ENCODE measurements at regions not wholly inside any gene's neighbourhood (a gene's known extent, or its start where the extent isn't known, plus 50 kb on each side); places are given as distances from the start of the nearest gene placed in this dataset.
A peak's percentile ranks its signal among the peaks of the same experiment; 100 is the strongest.

DNA sequence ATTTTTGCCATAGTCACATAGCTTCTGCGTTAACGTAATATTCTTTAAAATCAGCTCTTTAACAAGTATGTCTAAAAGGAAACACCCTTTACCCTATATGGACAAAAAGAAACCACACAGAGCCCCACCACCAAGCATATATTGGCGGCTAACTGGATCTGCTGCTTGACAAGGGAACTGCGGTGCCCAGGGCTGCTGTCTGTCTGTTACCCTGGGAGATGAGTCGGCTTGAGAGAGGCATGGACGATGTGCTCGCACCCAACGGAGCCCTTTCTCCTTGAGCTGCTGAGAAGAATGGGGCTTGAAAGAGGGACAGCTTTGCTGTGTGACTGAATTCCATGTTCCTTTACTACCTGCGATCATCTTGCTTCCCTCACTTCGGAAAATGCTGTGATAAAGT, 158.6 kb upstream of the SHB start:
- DNase-seq (ENCODE audit: low spot score) = no peak

GRCh38 chr9:38227061-38227540, 158.1 kb upstream of the SHB start:
- peak; percentile 50 for DNase-seq (ENCODE audit: low spot score)

DNA sequence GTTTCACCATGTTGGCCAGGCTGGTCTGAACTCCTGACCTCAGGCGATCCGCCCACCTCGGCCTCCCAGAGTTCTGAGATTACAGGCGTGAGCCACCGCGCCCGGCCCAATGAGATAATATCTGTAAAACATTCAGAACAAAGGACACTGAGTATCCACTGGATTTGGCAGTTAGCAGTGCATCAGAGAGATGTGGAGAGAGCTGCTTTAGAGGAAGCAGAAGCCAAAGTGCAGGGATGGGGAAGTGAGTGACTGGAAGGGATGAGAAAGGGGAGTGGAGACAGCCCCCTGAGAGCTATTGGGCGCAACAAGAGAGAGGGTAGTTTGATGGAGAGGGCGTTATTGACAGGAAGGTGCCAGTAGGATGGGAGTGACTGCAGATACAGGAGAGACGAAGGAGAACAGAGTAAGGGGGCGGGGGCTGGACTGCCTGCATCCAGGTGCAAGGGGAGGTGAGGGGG, 157.5 kb upstream of the SHB start:
- DNase-seq (ENCODE audit: low spot score) = no peak

DNA sequence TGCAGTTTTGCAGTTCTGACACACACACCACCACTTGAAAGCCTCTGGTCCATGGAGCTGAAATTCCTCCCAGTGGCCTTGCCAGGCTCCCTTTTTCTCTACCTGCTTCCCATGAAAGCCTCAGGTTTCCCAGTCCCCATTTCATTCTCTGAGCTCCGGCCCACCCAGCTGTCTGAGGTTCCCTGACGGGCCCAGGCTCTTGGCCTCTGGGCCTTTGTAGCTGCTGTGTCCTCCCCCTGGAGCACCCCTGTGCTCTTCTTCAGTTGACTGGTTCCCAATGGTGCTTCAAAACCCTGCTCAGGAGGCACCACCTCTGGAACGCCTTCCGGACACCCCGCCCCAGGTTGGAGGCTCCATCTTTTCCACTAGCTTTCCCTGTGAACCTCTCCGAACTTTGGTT, 155.9 kb upstream of the SHB start:
- no peak for DNase-seq (ENCODE audit: low spot score)

DNA sequence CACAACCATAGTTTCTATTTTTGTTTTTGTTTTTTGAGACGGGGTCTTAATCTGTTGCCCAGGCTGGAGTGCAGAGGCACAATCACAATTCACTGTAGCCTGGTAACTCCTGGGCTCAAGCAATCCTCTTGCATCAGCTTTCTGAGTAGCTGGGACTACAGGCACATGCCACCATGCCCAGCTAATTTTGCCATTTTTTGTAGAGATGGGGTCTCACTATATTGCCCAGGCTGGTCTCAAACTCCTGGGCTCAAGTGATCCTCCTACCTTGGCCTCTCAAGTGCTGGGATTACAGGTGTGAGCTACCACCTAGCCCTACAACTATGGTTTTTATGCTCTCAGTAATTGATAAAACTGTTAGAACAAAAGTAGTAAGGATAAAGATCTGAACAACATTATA, 147.5 kb upstream of the SHB start:
- DNase-seq (ENCODE audit: low spot score) = no peak

- DNase-seq (ENCODE audit: low spot score) = no peak
These were observed 146.4 kb upstream of the SHB start for GRCh38 chr9:38215465-38215864.

- no peak for DNase-seq (ENCODE audit: low spot score)
These were observed 145.4 kb upstream of the SHB start for GRCh38 chr9:38214432-38214831.

- DNase-seq (ENCODE audit: low spot score) = no peak
These were observed 144.7 kb upstream of the SHB start for GRCh38 chr9:38213631-38214299.

- no peak for DNase-seq (ENCODE audit: low spot score)
These were observed 143.0 kb upstream of the SHB start for GRCh38 chr9:38212016-38212415.

- DNase-seq (ENCODE audit: low spot score) = no peak
These were observed 142.0 kb upstream of the SHB start for GRCh38 chr9:38211002-38211401.

- DNase-seq (ENCODE audit: low spot score) = no peak
These were observed 139.3 kb upstream of the SHB start for GRCh38 chr9:38208206-38208901.

GRCh38 chr9:38207247-38207778, 138.3 kb upstream of the SHB start:
- no peak for DNase-seq (ENCODE audit: low spot score)

DNA sequence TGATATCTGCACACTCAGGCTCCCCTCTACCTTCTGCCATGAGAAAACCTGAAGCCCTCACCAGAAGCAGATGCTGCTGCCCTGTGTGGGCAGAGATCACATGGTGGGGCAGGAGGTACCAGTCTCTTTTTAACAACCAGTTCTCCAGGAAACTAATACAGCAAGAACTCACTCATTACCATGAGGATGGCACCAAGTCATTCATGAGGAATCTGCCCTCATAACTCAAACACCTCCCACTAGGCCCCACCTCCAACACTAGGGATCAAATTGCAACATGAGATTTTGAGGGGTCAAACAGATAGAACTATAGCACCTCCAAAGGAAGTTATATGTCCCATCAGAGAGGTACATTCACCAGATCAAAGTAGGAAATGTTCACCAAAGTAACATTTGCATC, 136.3 kb upstream of the SHB start:
- no peak for DNase-seq (ENCODE audit: low spot score)

DNA sequence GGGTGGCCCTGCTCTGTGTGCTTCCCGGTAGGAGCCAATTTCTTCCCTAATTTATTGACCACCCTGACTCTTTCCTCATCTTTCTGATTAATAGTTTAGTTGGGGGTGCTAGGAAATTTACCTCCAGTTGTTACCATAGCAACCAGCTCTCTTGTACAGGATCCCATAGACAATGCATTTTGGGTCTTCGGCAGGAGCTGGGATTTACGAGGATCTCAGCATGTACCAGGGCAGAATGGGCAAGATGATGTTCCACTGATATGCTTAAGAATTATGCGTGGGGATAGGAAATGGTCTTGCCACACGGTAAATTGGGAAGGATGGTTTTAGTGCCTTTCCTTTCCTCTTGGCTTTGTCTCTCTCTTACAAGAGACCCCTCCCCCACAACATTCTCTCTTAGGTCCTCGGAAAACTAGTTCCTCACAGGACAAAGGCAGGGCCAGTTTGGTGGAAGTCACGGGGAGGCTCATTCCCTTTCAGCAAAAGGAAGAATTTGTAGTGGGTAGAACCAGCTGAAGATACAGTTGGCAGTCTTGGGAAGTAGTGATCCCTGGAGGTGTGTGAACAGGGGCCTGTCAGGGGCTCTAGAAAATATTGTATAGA, 133.4 kb upstream of the SHB start:
- no peak for DNase-seq (ENCODE audit: low spot score)

DNA sequence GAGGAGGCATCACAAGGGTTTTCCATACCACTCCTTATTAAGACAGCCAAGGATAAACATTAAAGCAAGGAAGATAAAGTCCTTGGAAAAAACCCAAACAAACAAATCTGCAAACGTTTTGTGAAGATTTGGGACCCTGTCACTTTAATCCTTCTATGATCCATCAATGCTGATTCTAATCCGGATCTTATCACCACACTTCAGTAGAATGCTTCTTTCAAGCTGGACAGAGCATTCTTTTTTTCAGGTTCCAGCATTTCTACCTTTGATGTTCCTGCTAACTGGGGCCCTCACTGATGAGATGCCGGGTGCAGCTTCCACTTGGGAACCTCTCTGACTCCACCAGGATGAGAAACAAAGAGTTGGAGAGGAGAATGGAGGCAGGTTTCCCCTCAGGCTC, 132.8 kb upstream of the SHB start:
- no peak for DNase-seq (ENCODE audit: low spot score)

GRCh38 chr9:38200431-38200830, 131.4 kb upstream of the SHB start:
- DNase-seq (ENCODE audit: low spot score) = no peak

GRCh38 chr9:38198140-38198539, 129.1 kb upstream of the SHB start:
- DNase-seq (ENCODE audit: low spot score) = no peak

DNA sequence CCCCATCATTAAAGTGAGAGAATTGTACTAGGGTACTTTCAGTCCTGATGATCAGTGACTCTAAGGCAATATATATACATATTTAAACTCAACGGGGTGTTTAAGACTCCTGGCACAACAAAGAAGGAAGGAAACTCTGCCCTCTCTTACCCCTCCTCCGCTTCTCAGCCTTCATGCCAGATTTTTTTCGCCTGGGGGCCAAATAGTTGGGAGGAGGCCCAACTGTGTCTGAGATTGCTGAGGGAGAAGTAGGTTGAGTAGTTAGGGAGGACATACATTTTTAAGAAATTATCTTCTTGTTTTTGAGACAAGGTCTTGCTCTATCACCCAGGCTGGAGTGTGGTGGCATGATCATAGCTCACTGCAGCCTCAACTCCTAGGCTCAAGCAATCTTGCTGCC, 127.7 kb upstream of the SHB start:
- DNase-seq (ENCODE audit: low spot score) = no peak

GRCh38 chr9:38195737-38196161, 126.7 kb upstream of the SHB start:
- no peak for DNase-seq (ENCODE audit: low spot score)

GRCh38 chr9:38194870-38195269, 125.8 kb upstream of the SHB start:
- no peak for DNase-seq (ENCODE audit: low spot score)

- DNase-seq (ENCODE audit: low spot score) = no peak
These were observed 123.8 kb upstream of the SHB start for GRCh38 chr9:38192731-38193265.

GRCh38 chr9:38186404-38187115, 117.5 kb upstream of the SHB start:
- no peak for DNase-seq (ENCODE audit: low spot score)
